Stomach (tissue), 4 donors: ENCODE measurements at regions not wholly inside any gene's neighbourhood (a gene's known extent, or its start where the extent isn't known, plus 50 kb on each side); places are given as distances from the start of the nearest gene placed in this dataset.

Experiments
- CTCF ChIP-seq, 7 experiments: fragments of 450-650 bp in 4 of 7; fragments of 200-600 bp in 3 of 7; sonication (generic) in 3 of 7; IDR thresholded peaks; one replicate each; pipeline ENCODE4 v1.5.1; 2016 to 2019; ENCODE audit warnings: antibody characterized with exemption in 7 of 7, control low read depth in 2 of 7, mild to moderate bottlenecking in 1 of 7
- POLR2A ChIP-seq, 4 donors: fragments of 450-650 bp; IDR thresholded peaks; one replicate each; pipeline ENCODE4 v1.6.1; 2016; ENCODE audit warnings: antibody characterized with exemption in 4 of 4, control low read depth in 2 of 4, mild to moderate bottlenecking in 1 of 4, moderate library complexity in 1 of 4
- POLR2AphosphoS5 ChIP-seq, 3 donors: sonication (generic); formaldehyde crosslinking; IDR thresholded peaks; one replicate each; pipeline ENCODE4 v1.6.1; 2016; ENCODE audit warnings: antibody characterized with exemption in 3 of 3

DNA sequence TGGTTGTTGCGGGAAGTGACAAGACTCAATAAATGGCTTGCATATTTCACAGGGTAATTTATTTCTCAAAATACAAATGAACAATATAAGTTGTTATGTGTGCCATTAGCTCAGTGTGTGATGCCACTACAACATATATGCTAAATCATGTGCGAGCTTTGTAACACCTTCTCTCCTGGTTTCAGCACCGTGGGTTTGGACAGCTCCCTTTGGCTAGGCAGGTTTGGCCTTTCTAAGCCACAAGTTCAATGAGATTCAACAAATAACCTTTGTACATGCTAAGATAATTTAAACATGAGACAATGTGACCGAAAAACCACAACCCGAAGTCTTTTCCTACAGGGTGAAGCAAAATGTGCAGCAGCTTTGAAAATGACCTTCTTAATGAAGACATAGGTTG, 563.9 kb downstream of the TMEM114 start:
- TF ChIP-seq CTCF (IDR thresholded peaks at IDR 0.05) (no peak), POLR2AphosphoS5 (IDR thresholded peaks at IDR 0.05) (no peak), POLR2A (IDR thresholded peaks at IDR 0.05) (no peak)
